SK-N-SH treated with all-trans-retinoic acid at 6 μM for 48 hours (cell line): ENCODE measurements at regions not wholly inside any gene's neighbourhood (a gene's known extent, or its start where the extent isn't known, plus 50 kb on each side); places are given as distances from the start of the nearest gene placed in this dataset.

Source experiments
- ARNTL ChIP-seq: fragments of 450-650 bp; formaldehyde crosslinking; IDR thresholded peaks from 2 replicates; pipeline ENCODE4 v1.5.0; 2020; ENCODE audit warnings: low read depth, mild to moderate bottlenecking, moderate library complexity, borderline replicate concordance
- BACH2 ChIP-seq: fragments of 250-450 bp; sonication (Bioruptor Pico); IDR thresholded peaks from 2 replicates; pipeline ENCODE4 v1.9.0; 2021; ENCODE audit warnings: mild to moderate bottlenecking, borderline replicate concordance
- CREB5 ChIP-seq: fragments of 250-450 bp; sonication (Bioruptor Pico); IDR thresholded peaks from 2 replicates; pipeline ENCODE4 v1.5.1; 2020; ENCODE audit warnings: low read depth, mild to moderate bottlenecking, moderate library complexity
- CSDC2 ChIP-seq: fragments of 250-450 bp; sonication (Bioruptor Pico); IDR thresholded peaks from 2 replicates; pipeline ENCODE4 v1.5.0; 2020; ENCODE audit warnings: mild to moderate bottlenecking, moderate library complexity
- ESRRG ChIP-seq: fragments of 250-450 bp; sonication (Bioruptor Pico); IDR thresholded peaks from 2 replicates; pipeline ENCODE4 v1.6.1; 2021; ENCODE audit warnings: mild to moderate bottlenecking
- GLIS3 ChIP-seq: fragments of 250-450 bp; sonication (Bioruptor Pico); IDR thresholded peaks from 2 replicates; pipeline ENCODE4 v1.5.0; 2020; ENCODE audit warnings: mild to moderate bottlenecking, moderate library complexity
- ISL1 ChIP-seq: fragments of 250-450 bp; sonication (Bioruptor Pico); IDR thresholded peaks from 2 replicates; pipeline ENCODE4 v2.1.2; 2022; ENCODE audit warnings: mild to moderate bottlenecking, moderate library complexity
- PATZ1 ChIP-seq: fragments of 250-450 bp; sonication (Bioruptor Pico); IDR thresholded peaks from 2 replicates; pipeline ENCODE4 v1.8.0; 2020; ENCODE audit warnings: mild to moderate bottlenecking, moderate library complexity, borderline replicate concordance
- POU6F1 ChIP-seq: fragments of 250-450 bp; sonication (Bioruptor Pico); IDR thresholded peaks from 2 replicates; pipeline ENCODE4 v1.8.0; 2021; ENCODE audit warnings: low read depth, mild to moderate bottlenecking, moderate library complexity, borderline replicate concordance
- PPARA ChIP-seq: fragments of 250-450 bp; sonication (Bioruptor Pico); IDR thresholded peaks from 2 replicates; pipeline ENCODE4 v1.5.0; 2020; ENCODE audit warnings: mild to moderate bottlenecking, borderline replicate concordance
- RARB ChIP-seq: fragments of 250-450 bp; sonication (Bioruptor Pico); IDR thresholded peaks from 2 replicates; pipeline ENCODE4 v1.8.0; 2021; ENCODE audit warnings: mild to moderate bottlenecking, moderate library complexity
- SNAI2 ChIP-seq: fragments of 250-450 bp; sonication (Bioruptor Pico); IDR thresholded peaks from 2 replicates; pipeline ENCODE4 v1.5.0; 2020; ENCODE audit warnings: mild to moderate bottlenecking, moderate library complexity
- ZFP3 ChIP-seq: fragments of 250-450 bp; sonication (Bioruptor Pico); IDR thresholded peaks from 2 replicates; pipeline ENCODE4 v1.5.0; 2020; ENCODE audit warnings: mild to moderate bottlenecking, moderate library complexity
- ZFP30 ChIP-seq: fragments of 450-650 bp; formaldehyde crosslinking; IDR thresholded peaks from 2 replicates; pipeline ENCODE4 v1.5.0; 2022; ENCODE audit warnings: mild to moderate bottlenecking, moderate library complexity

- TF ChIP-seq BACH2 (CRISPR knock-in tag): no peak
- no peak for TF ChIP-seq ISL1
- no peak for TF ChIP-seq CSDC2 (CRISPR knock-in tag)
- no peak for TF ChIP-seq RARB (CRISPR knock-in tag)
- no peak for TF ChIP-seq ARNTL
- no peak for TF ChIP-seq ZFP30
- TF ChIP-seq POU6F1 (CRISPR knock-in tag): no peak
- TF ChIP-seq ESRRG: no peak
- no peak for TF ChIP-seq PPARA
- no peak for TF ChIP-seq CREB5 (CRISPR knock-in tag)
- TF ChIP-seq GLIS3 (CRISPR knock-in tag): no peak
- no peak for TF ChIP-seq SNAI2 (CRISPR knock-in tag)
- no peak for TF ChIP-seq PATZ1 (CRISPR knock-in tag)
- no peak for TF ChIP-seq ZFP3 (CRISPR knock-in tag)
Observed at GRCh38 chr7:124171068-124171467, 138.2 kb upstream of the TMEM229A start.
